ENCODE measurements at regions not wholly inside any gene's neighbourhood (a gene's known extent, or its start where the extent isn't known, plus 50 kb on each side); places are given as distances from the start of the nearest gene placed in this dataset.
"Not testable (repeated sequence)": the region's sequence is repeated elsewhere in the genome, so short reads cannot be mapped to it uniquely, and the experiment has no call there.

DNA sequence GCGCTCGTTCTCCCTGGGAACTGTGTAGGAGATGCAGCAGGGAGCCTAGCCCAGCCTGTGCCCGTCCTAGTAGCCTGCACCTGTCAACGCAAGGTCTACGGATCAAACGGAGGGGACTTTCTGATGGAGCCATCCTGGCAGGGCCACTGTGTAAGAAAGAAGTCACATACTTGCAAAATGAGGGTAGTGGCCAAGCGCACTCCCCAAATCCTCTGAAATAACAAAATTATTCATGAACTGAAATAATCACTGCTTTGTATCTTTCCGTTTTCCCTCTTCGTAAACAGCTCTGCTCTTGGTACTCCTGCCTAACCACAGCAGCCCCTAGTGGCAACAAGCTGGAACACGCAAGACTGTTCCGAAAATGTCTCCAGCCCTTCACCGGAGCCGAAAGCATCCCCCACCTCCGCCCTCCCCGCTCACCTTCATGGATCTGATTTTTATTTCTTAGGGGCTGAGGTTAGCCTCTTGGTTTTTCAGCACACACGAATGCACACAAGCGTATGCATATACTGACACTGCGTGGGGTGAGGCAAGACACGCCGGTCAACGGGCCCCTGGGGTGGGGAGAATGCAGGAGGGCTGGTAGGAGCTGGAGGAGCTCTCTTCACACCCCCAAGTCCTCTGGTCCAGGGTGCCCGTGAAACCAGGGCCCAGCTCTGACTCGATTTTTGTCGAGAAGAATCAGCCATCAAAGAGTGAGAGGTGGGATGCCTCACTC, 100.8 kb downstream of the ABCC12 start:
- DNase-seq: peak; percentile 37

DNA sequence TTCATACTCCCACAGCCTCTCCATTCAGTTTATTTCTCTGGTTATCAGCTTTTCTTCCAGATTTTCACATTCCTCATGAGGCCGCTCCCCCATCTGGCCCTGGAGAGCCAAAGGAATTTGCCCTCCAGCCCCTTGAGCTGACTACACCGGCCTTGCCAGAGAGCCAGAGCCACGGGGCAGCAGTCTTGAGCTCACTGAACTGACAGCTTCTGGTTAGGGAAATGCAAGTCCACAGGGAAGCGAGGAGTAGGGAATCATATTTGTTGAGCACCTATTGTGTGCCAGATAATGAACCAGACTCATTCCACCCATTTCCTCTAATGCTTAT, 102.4 kb downstream of the ABCC12 start:
- DNase-seq: peak; percentile 97

DNA sequence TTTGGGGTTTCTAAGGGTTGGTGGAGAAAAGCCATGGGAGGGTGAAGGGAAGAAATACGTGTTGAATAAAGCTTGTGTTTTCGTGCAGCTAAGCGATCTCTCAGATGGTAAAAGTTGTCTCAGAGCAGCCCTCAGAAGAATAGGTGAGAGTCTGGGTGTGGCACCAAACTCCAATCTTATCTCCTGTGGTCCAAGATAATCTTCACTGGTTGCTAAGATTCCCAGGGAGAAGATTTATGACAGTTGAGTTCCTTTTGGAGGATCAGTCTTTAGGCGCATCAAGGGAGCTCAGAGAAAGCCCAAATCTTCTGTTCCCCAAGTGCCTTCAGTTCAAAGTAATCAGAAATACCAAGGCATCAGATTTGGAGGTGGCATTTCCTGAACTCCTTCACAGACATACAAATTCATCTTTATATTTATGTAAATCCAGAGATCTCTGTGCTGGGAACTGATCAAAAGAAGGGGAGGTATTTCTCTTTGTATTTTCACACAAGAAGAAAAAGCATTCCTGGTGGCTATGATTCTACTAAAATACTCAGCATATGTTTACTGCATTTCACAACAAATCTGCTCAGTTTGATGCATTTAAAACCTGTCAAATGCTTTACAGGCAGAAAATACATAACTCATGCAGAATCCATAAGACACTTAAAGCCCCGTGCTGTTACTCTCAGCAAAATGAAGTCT, 102.9 kb downstream of the ABCC12 start:
- peak; percentile 40 for DNase-seq

DNA sequence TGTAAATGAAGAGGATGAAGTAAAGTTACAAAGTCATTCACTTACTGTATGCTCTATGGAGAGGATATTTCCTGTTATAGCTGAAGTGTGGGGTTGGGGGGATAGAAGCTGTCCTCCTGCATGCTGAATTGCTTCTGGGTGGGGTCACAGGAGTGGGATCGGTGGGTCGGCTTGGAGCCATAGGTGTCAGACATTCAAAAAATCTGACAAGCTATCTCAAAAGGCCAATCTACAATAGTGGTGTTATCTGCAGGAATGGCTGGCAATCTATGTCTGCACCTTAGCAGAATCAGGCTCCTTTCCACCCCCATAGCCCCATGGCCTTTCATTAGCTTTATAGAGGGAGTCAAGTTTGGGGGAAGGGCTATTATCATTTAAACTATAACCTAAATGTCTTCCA, 104.9 kb downstream of the ABCC12 start:
- DNase-seq: no peak

DNA sequence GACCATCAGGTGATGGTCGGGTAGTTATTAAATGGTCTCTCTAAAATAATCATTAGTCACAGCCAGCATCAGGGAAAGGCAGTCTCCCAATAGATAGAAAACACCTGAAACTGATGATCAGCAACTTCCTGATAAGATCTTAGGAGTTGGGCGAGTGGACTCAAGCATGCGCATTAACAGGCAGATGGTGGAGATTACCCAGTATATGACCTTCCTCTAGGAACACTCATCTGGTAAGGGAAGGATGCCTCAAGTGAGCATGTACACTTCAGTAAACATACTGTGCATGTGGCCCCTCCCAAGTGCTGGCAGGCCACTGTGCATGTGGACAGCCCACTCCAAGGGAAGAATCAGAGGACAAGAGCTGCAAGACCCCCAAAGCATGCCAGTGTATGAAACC, 105.9 kb downstream of the ABCC12 start:
- DNase-seq: no peak

DNA sequence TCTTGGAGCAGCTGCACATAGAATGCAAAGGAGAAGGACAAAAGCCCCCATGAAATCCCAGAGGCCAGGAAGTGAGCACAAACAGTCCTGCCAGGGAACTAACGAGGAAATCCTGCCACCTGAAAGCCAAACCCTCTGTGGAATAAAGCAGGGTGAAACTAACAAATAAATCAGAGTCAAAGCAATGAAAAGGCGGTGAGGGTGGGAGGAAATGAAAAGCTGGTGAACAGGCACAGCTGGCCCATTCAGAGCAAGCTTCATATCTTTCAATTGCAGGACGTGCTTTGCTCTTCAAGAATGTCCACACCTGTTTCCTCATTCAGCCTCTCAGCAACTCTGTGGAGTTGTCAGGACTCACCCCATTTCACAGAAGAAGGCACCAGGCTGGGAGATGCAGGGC, 108.1 kb downstream of the ABCC12 start:
- no peak for DNase-seq

DNA sequence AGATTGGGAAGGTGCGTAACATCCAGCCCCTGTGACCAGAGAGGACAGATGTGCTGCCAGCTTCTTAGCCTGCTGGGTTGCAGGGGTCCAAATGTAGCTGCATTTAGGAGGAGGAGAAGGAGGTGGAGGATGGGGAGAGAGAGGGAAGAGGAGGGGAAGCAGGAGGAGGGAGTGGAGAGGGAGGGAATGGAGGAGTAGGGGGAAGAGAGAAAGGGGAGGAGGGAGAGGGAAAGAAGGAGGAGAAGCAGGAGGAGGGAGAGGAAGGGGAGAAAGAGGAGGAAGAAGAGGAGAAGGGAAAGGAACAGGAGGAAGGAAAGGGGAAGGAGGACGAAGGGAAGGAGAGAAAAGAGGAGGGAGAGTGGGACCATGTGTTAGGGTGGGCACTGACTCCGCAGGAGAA, 108.6 kb downstream of the ABCC12 start:
- DNase-seq: no peak

DNA sequence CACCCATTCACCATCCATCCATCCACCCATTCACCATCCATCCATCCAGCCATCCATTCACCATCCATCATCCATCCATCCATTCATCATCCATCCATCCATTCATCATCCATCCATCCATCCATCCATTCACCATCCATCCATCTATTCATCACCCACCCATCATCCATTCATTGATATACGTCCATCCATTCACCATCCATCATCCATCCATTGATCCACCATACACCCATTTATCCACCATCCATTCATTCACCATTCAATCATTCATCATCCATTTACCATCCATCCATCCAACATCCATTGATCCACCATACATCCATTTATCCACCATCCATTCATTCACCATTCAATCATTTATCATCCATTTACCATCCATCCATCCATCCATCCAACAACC, 111.7 kb downstream of the ABCC12 start:
- DNase-seq: no peak

DNA sequence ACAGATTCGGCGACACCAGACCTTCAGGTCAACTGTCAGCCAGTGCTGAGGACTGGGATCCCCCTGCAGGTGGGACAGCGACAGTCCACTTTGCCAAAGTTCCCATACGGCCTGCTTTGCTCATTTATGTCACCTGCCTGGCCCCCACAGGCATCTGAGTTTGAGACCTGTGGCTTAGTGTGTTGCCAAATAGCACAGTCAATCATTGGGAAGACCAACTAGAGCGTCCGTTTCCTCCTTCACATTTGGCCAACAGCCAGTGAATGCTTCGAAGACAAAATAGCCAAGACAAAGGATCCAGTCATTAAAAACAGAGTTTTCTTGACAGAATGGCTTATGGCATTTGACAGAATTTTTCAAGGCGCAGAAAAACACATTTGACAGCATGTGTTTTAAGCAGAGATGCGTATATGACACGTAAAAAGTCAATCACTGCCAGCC, 113.8 kb downstream of the ABCC12 start:
- DNase-seq: no peak

DNA sequence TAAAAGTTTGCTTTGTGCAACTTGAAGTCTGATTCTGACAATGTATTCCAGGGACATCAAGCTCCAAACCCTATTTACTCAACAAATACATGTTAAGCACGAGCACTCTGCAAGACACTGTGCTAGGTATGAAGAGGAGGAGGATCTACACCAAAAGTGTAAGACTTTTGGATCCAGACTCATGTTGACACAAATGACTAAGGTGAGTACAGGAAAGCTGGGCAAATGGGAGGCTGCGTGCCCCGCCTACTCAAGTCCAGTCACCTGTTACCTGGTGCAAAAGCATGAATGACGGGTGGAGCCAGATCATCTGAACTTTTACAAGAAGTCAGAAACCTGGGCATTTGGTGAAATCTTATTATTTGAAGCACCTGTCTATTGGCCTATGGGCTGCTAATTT, 120.7 kb downstream of the ABCC12 start:
- no peak for DNase-seq

DNA sequence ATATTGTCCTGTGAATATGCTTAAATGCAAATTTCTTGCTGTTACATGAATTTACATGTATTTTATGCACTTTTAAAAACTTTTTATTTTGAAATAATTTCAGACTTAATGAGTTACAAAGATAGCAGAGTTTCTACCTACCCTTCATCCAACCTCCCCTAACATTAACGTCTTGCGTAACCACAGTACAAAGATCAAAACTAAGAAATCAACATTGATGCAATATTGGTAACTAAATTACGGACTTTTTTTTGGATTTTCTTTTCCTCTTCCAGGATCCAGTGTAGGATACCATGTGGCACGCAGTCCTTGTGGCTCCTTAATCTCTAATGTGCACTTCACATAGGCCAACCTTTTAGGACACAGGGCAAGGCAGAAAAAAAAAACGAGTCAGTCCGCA, 124.9 kb downstream of the ABCC12 start:
- no peak for DNase-seq

DNA sequence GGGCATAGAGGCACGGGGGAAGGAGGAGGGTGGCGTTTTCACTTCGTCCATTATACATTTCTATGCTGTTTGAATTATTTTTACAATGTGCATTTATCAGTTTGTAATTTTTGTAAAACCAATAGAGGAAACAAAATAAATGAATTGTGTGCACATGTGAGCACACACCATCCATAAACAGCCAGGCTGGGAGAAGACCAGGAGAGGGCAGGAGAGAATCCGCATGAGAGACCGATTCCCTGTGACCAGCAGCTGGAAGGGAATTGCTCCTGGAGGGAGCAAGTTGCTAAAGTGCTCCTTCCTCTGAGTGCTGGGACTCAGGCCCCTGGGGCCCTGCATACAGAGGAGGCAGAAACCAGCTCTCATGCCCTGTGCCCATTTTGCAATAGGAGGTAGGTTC, 126.0 kb downstream of the ABCC12 start:
- DNase-seq: no peak

DNA sequence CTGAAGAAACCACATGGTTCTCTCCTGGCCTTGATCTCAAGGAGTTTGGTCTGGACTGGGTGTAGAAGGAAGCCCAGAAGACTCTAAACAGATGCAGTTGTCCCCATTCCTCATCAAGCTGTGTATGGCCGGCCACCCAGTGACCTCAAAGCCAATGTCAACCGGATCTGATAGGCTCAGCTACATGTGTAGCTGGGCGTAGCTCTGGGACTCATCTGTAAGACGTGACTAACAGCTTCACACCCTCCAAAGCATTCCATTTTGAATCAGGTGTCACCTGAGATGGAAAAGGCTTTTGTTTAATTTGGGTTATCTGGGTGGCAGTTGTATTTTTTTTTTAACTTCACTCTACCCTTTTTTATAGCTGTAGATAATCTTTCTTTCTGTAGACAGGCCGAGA, 130.4 kb downstream of the ABCC12 start:
- DNase-seq: no peak

DNA sequence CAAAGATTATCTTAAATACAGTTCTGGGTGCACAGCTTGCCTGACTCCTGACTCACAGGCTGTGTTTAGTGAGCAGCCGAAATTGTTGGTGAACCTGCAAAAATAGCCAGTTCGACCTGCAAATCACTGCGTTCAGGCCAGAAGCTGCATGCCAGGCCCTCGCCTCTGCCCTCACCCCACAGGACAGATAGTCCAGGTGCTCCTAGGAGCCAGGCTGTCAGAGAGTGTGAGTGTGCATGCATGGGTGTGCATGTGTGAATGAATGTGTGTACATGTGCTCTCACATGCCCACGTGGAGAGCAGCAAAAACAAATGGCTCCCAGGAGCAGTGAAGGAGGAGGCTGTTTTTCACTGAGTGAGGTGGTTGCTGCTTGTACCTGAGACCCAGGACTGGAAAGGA, 131.8 kb downstream of the ABCC12 start:
- DNase-seq: no peak

DNA sequence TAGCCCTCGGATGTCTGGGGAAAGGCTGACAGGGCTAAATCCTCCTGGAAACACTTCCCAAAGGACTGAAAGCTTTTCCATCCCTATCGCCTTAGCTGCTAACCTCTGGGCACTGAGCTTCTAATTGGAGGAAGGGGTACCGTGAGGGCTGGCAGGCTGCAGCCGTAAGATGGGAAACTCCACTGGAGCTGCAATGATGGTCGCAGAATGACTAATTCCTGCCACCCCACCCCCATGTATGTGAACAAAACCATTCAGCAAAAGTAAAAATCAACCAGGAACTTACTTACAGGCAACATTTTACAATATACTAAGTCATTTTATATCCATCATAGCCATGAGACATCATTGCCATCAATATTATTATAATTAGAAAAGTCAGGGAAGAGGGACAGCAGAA, 133.3 kb downstream of the ABCC12 start:
- no peak for DNase-seq

DNA sequence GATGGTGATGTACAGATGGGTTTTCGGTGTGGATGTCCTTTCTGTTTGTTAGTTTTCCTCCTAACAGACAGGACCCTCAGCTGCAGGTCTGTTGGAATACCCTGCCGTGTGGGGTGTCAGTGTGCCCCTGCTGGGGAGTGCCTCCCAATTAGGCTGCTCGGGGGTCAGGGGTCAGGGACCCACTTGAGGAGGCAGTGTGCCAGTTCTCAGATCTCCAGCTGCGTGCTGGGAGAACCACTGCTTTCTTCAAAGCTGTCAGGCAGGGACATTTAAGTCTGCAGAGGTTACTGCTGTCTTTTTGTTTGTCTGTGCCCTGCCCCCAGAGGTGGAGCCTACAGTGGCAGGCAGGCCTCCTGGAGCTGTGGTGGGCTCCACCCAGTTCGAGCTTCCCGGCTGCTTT, 135.2 kb downstream of the ABCC12 start:
- not testable (repeated sequence) for DNase-seq

DNA sequence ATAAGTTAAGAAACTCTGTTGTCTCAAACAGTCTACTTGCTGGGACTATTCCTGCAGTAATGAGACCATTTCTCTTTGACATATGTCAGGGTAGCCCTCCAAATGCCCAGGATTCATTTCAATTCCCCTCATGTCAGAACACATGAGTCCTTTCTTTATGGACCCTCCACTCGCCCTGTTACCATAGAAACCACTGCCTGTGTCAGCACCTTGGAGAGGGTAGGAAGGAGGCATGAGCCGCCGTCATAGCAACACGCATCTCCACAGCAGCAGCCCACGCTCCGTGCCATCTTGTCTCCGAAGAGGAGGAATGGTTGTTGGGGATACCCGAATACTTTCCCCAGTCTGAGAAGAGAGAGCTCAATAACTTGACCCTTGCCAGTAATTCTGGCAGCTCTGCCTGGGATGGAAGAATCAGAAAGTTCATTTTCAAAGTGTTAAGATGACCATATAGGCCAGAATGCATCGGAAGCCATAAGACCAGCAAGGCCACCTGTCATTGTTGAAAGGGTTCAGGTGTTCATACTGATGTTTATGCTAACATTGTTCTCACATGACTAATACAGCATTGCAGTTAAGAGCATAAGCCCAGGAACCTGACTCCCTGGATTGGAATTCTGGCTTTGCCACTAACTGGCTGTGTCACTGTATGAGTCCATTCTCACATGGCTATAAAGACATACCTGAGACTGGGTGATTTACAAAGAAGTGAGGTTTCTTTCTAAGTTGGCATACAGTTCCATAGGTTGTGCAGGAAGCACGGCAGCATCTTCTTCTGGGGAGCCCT, 141.3 kb downstream of the ABCC12 start:
- peak; percentile 76 for DNase-seq

DNA sequence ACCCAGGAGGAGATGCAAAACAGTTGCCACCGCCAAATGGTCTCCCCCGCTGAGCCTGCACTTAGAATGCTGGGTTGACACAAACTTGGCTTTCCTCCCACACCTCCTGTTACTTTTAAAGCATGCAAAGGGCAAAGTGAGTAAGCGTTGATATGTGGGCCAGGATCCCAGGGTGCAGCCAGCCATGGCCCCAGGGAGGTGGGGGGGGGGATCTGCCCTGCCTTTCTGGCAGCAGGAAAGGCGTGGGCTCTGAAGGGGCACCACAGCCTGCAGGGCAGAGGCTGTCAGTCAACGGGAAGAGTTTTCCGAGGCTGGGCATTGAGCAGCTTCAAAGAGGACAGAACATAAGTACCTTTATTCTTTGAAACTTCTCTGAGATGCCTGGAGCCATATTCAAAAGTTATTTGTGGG, 142.3 kb downstream of the ABCC12 start:
- peak; percentile 97 for DNase-seq

DNA sequence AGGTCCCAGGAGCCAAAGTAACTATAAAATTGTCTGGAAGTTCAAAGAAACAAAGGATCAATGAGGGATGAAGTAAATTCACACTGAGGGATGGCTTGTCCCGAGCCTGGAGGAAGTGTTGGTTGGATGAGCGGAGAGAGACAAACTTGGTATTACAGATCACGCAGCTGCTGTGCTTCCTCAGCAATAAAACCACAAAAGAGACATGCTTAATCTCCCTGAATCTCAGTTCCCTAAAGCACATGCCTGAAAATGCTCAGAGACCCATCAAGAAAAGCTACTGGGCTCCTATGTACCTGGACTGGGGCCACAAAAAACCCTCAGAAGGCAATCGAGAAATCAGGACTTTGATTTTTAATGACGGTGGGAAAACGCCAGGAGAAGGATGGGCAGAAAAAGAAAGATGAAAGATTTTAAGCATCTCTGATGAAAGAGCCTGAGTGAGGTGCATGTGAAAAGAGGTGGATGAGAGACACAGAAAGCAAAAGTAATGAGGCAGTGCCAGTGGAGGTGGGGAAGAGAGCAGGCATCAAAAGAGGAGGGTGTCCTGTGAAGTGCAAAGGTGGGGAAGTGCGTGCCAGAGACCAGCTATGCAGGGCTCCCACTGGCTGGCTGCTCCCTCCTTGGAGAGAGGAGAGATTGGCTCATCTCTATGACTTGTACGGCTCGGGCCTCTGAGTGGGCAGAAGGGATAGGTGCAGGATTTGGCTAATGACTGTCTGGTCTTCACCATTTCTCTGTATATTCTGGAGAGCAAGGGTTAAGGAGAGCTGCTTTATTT, 143.7 kb downstream of the ABCC12 start:
- DNase-seq: no peak

DNA sequence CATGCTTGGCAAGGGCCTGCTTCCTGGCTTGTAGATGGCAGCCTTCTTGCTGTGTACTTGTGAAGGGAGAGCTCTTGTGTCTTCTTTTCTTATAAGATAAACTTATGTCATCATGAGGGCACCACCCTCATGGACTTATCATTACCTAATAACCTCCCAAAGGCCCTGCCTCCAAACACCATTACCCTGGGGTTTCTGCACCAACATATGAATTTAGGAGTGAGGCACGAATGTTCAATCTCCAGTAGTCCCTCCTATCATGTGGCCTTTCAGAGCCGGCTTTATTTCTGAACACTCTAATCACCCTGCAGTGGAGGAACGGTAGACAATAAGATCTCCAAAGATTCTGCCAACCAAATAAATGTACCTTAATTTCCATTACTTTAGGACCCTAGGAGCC, 144.3 kb downstream of the ABCC12 start:
- no peak for DNase-seq

DNA sequence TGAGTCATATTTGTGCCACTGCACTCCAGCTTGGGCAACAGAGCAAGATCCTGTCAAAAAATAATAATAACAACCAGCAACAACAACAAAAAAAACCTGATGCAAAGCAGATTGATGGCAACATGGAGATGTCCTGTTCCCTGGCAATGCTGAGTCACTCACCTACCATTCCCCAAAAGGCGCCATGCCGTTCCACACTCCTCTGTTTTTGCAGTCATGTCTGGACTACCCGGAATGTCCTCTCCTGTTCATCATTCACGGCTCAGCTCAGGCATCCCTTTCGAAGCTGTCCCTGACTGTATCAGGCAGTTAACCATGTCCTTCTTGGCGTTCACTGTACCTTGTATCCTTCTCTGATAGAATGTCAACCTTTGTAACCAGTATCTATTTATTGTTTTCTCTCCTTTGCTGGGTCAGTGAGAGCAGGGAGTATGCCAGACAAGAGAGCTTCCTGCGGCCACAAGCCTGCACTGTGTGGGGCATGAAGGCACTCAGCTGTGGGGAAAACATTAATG, 147.7 kb downstream of the ABCC12 start:
- DNase-seq: no peak

DNA sequence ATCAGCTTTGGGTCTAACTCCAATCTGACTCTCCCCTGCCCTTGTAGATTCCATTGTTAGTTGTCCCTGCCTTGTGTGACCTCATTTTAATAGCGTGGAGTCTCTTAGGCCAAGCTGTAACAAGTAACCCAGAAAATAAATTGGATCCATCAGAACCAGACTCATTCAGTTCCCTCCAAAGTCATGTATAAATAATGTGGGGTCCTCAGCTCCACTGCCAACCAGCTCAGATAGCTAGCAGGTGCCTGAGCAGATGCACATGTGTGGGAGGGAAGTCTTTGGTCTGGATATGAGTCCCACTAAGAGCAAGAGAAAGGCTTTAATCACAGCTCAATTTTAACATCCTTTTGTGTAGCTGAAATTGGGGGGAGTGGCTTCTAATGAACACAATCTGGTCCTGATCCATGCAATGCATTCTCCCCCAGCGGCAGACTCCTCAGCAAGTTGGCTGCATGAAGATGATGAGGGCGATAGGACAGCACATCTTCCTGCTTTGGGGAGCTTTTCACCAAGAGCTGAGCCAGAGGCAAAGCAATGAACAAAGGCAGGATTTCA, 151.6 kb downstream of the ABCC12 start:
- DNase-seq: no peak

All from NCI-H226 (cell line).